ENCODE measurements at regions not wholly inside any gene's neighbourhood (a gene's known extent, or its start where the extent isn't known, plus 50 kb on each side); places are given as distances from the start of the nearest gene placed in this dataset.
A peak's percentile ranks its signal among the peaks of the same experiment; 100 is the strongest.

GRCh38 chr10:89829262-89829886 lies 128.0 kb downstream of the KIF20B start:
- Mint-ChIP-seq H3K27me3 (peaks cover 0 to 7% (median 2%) of the 10 kb centered on the region in 5 donors), H3K9me3 (peaks cover 0 to 4% (median 0%) of the 10 kb centered on the region in 9 donors), H3K36me3 (no peaks in the 10 kb centered on the region), H3K4me1 (no peaks in the 10 kb centered on the region), H3K27ac (no peak overlapping the region), H3K4me3 (no peak overlapping the region)
- ATAC-seq (no peak), DNase-seq (no peak)
- POLR2A ChIA-PET = no interaction called here

GRCh38 chr10:89829887-89830269 lies 128.5 kb downstream of the KIF20B start:
- POLR2A ChIA-PET = no interaction called here
- H3K27ac Mint-ChIP-seq = no peak overlapping the region
- peaks cover 0 to 4% (median 0%) of the 10 kb centered on the region in 9 donors for H3K9me3 Mint-ChIP-seq
- ATAC-seq (no peak), DNase-seq (no peak)
- no peaks in the 10 kb centered on the region for H3K36me3 Mint-ChIP-seq
- H3K4me3 Mint-ChIP-seq = no peak overlapping the region
- no peaks in the 10 kb centered on the region for H3K4me1 Mint-ChIP-seq
- peaks cover 0 to 7% (median 2%) of the 10 kb centered on the region in 5 donors for H3K27me3 Mint-ChIP-seq

- DNase-seq (no peak), ATAC-seq (no peak)
- no peak overlapping the region for H3K4me3 Mint-ChIP-seq
- H3K27ac Mint-ChIP-seq = no peak overlapping the region
- POLR2A ChIA-PET = no interaction called here
- H3K36me3 Mint-ChIP-seq = no peaks in the 10 kb centered on the region
- no peaks in the 10 kb centered on the region for H3K4me1 Mint-ChIP-seq
- H3K27me3 Mint-ChIP-seq = peaks cover 0 to 7% (median 2%) of the 10 kb centered on the region in 5 donors
- H3K9me3 Mint-ChIP-seq = peaks cover 0 to 4% (median 0%) of the 10 kb centered on the region in 9 donors
Measured at GRCh38 chr10:89830624-89831023, 129.2 kb downstream of the KIF20B start.

- POLR2A ChIA-PET = no interaction called here
- Mint-ChIP-seq H3K4me1 (peaks cover 7 to 29% (median 17%) of the 10 kb centered on the region in 4 donors), H3K36me3 (no peaks in the 10 kb centered on the region), H3K27me3 (peaks cover 0 to 4% (median 0%) of the 10 kb centered on the region in 5 donors), H3K9me3 (peaks cover 0 to 4% (median 0%) of the 10 kb centered on the region in 9 donors), H3K4me3 (peak overlapping the region; percentile 83 to 92 (median 90)), H3K27ac (peak overlapping the region in 9 of 10 donors; percentile 55 to 93 (median 83))
- DNase-seq = no peak
- ATAC-seq = no peak
Measured at GRCh38 chr10:89836840-89837164, 135.4 kb downstream of the KIF20B start.

- peaks cover 0 to 4% (median 0%) of the 10 kb centered on the region in 5 donors for H3K27me3 Mint-ChIP-seq
- H3K4me3 Mint-ChIP-seq = peak overlapping the region; percentile 83 to 92 (median 90)
- peak; percentile 75 to 76 for ATAC-seq
- H3K4me1 Mint-ChIP-seq = peaks cover 7 to 29% (median 19%) of the 10 kb centered on the region in 4 donors
- H3K9me3 Mint-ChIP-seq = peaks cover 0 to 4% (median 0%) of the 10 kb centered on the region in 9 donors
- POLR2A ChIA-PET = no interaction called here
- no peaks in the 10 kb centered on the region for H3K36me3 Mint-ChIP-seq
- DNase-seq = peak; percentile 15 to 65 (median 35)
- H3K27ac Mint-ChIP-seq = peak overlapping the region; percentile 6 to 93 (median 83)
Measured at GRCh38 chr10:89837165-89838043, 136.0 kb downstream of the KIF20B start.

- Mint-ChIP-seq H3K4me3 (peak overlapping the region; percentile 83 to 92 (median 90)), H3K27me3 (peaks cover 0 to 1% (median 0%) of the 10 kb centered on the region in 5 donors), H3K27ac (peak overlapping the region in 9 of 10 donors; percentile 43 to 93 (median 83)), H3K9me3 (peaks cover 0 to 3% (median 0%) of the 10 kb centered on the region in 9 donors), H3K4me1 (peaks cover 7 to 29% (median 21%) of the 10 kb centered on the region in 4 donors), H3K36me3 (no peaks in the 10 kb centered on the region)
- DNase-seq (no peak), ATAC-seq (no peak)
- POLR2A ChIA-PET = no interaction called here
Measured at GRCh38 chr10:89838044-89838615, 136.7 kb downstream of the KIF20B start.

- Mint-ChIP-seq H3K27ac (no peak overlapping the region), H3K4me1 (peaks cover 0 to 7% (median 0%) of the 10 kb centered on the region in 4 donors), H3K36me3 (peaks cover 0 to 7% (median 0%) of the 10 kb centered on the region in 3 donors), H3K9me3 (peaks cover 0 to 5% (median 0%) of the 10 kb centered on the region in 9 donors), H3K4me3 (no peak overlapping the region), H3K27me3 (peaks cover 6 to 24% (median 15%) of the 10 kb centered on the region in 5 donors)
- POLR2A ChIA-PET = no interaction called here
- no peak for DNase-seq
- no peak for ATAC-seq
Measured at GRCh38 chr10:89845541-89846280, 144.3 kb downstream of the KIF20B start.

GRCh38 chr10:89846281-89846630 lies 144.9 kb downstream of the KIF20B start:
- no peak overlapping the region for H3K27ac Mint-ChIP-seq
- H3K4me3 Mint-ChIP-seq = no peak overlapping the region
- peaks cover 0 to 5% (median 0%) of the 10 kb centered on the region in 9 donors for H3K9me3 Mint-ChIP-seq
- POLR2A ChIA-PET = no interaction called here
- no peak for DNase-seq
- no peak for ATAC-seq
- H3K27me3 Mint-ChIP-seq = peaks cover 6 to 24% (median 15%) of the 10 kb centered on the region in 5 donors
- peaks cover 0 to 7% (median 0%) of the 10 kb centered on the region in 4 donors for H3K4me1 Mint-ChIP-seq
- H3K36me3 Mint-ChIP-seq = peaks cover 0 to 7% (median 0%) of the 10 kb centered on the region in 3 donors

GRCh38 chr10:89846786-89847185 lies 145.4 kb downstream of the KIF20B start:
- ATAC-seq (no peak), DNase-seq (no peak)
- Mint-ChIP-seq H3K4me1 (peaks cover 0 to 7% (median 0%) of the 10 kb centered on the region in 4 donors), H3K9me3 (peaks cover 0 to 5% (median 0%) of the 10 kb centered on the region in 9 donors), H3K36me3 (peaks cover 0 to 7% (median 0%) of the 10 kb centered on the region in 3 donors), H3K4me3 (no peak overlapping the region), H3K27me3 (peaks cover 6 to 24% (median 15%) of the 10 kb centered on the region in 5 donors), H3K27ac (no peak overlapping the region)
- POLR2A ChIA-PET = no interaction called here

GRCh38 chr10:89852872-89853271 lies 151.5 kb downstream of the KIF20B start:
- no peaks in the 10 kb centered on the region for H3K9me3 Mint-ChIP-seq
- POLR2A ChIA-PET = no interaction called here

GRCh38 chr10:89853781-89854191 lies 152.4 kb downstream of the KIF20B start:
- no peak for DNase-seq
- H3K4me1 Mint-ChIP-seq = no peaks in the 10 kb centered on the region
- no peak overlapping the region for H3K4me3 Mint-ChIP-seq
- no peaks in the 10 kb centered on the region for H3K9me3 Mint-ChIP-seq
- POLR2A ChIA-PET = no interaction called here
- no peaks in the 10 kb centered on the region for H3K36me3 Mint-ChIP-seq
- ATAC-seq = no peak
- peaks cover 0 to 14% (median 9%) of the 10 kb centered on the region in 5 donors for H3K27me3 Mint-ChIP-seq
- H3K27ac Mint-ChIP-seq = no peak overlapping the region

More at GRCh38 chr10:89852872-89853271, 151.5 kb downstream of the KIF20B start:
- no peak overlapping the region for H3K27ac Mint-ChIP-seq
- DNase-seq = no peak
- no peaks in the 10 kb centered on the region for H3K36me3 Mint-ChIP-seq
- no peaks in the 10 kb centered on the region for H3K4me1 Mint-ChIP-seq
- ATAC-seq = no peak
- H3K4me3 Mint-ChIP-seq = peak overlapping the region in 1 of 10 donors; percentile 36
- H3K27me3 Mint-ChIP-seq = peaks cover 0 to 14% (median 9%) of the 10 kb centered on the region in 5 donors

GRCh38 chr10:89857431-89858042 lies 156.1 kb downstream of the KIF20B start:
- Mint-ChIP-seq H3K36me3 (no peaks in the 10 kb centered on the region), H3K4me3 (no peak overlapping the region), H3K9me3 (no peaks in the 10 kb centered on the region), H3K4me1 (peaks cover 8 to 18% (median 14%) of the 10 kb centered on the region in 4 donors), H3K27ac (no peak overlapping the region), H3K27me3 (peaks cover 0 to 2% (median 0%) of the 10 kb centered on the region in 5 donors)
- POLR2A ChIA-PET = no interaction called here
- ATAC-seq (no peak), DNase-seq (no peak)
